HL-60/S4 (cell line): ENCODE measurements at regions not wholly inside any gene's neighbourhood (a gene's known extent, or its start where the extent isn't known, plus 50 kb on each side); places are given as distances from the start of the nearest gene placed in this dataset.
"Not testable (repeated sequence)": the region's sequence is repeated elsewhere in the genome, so short reads cannot be mapped to it uniquely, and the experiment has no call there.

ENCODE experiments used
- in situ Hi-C: fragments of 300-500 bp; cut with MboI; formaldehyde crosslinking; loops from 2 replicates; pipeline ENCODE4 v1.14.3; 2022; ENCODE audit warnings: low sequenced_read_pairs

DNA sequence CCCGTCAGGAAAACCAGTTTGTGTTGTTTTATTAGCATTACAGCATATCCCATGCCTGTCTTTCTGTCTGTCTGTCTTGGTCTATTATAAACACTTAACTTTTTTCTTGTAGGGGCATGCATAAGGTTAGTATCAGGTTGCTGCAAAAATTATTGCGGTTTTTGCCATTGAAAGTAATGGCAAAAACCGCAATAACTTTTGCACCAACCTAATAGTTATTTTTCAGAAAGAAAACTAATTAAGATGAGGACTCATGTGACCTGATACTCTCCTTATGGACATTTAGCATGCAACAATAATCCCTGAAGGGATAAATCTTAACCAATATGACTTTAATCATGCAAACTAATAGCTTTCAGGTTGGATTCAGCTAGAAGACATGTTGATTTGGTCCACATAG, 326.7 kb upstream of the SUCLG2 start:
- in situ Hi-C loops: no loop called here

DNA sequence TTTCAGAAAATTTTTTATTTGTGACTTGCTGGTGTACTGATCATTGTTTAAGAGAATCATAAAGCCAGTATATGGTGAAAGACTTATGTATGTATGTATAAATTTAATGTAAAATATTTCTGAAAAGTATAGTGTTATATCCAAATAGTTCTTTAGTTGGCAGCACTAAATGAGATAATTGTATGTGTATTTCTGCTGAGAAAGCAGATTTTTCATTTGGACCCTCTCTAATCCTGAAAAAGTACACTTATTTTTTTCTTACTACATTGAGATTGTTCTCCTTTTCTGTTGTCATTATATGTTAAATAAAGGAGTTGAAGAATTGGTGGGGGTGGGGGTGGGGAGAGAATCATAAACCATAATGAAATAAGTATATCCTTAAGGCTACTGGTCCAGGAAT, 324.9 kb upstream of the SUCLG2 start:
- in situ Hi-C loops: no loop called here

DNA sequence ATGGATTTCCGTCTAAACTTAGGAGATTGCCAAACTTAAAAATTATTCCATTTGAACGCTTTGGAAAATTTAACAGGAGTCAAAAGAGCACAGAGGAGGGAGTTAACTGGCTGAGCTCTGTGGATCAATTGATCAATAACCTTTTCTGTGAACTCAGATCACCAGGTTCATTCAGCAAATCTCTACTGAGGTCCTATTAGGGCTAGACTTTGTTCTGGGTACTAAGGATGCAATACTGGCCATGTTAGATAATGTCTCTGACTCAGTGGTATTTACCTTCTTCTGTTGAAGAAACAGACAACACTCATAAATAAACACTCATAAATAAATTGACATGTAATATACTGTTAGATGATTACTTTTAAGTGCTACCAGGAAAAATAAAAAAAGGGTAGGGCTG, 323.4 kb upstream of the SUCLG2 start:
- in situ Hi-C loops: no loop called here

- in situ Hi-C loops: no loop called here
These were observed 322.3 kb upstream of the SUCLG2 start for GRCh38 chr3:67976663-67977062.

DNA sequence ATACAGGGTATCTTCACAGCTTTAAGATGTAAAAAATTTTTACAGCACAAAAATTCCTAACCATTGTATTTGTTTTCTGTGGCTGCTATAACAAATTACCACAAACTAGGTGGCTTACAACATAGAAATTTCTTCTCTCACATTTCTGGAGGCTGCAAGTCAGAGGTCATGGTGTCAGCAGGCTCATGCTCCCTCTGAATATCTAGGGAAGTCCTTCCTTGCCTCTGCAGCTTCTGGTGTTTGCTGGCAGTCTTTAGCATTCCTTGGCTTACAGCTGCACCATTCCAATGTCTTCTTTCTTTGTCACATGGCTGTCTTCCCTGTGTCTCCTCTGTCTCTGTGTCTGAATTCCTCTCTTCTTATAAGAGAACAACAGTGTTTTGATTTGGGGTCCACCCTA, 310.2 kb upstream of the SUCLG2 start:
- in situ Hi-C loops: no loop called here

DNA sequence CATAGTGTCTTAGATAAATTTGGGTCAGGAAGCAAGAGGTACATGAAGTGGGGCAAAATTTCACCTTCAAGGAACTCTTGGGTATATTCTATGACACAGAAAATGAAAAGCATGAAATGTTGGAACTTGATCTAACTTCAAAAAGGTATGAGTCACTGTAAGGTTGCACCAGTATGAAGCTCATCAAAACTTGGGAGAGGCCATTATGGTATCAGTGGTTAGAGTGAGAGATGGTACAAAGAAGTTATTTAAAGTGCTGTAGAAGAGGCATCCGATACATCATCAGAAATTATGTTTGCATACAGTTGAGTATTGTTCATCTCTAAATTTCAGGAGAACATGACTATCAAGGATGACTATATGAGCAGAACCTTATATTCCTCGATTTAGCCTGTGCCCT, 302.9 kb upstream of the SUCLG2 start:
- in situ Hi-C loops: no loop called here

- in situ Hi-C loops: no loop called here
These were observed 293.5 kb upstream of the SUCLG2 start for GRCh38 chr3:67947808-67948508.

DNA sequence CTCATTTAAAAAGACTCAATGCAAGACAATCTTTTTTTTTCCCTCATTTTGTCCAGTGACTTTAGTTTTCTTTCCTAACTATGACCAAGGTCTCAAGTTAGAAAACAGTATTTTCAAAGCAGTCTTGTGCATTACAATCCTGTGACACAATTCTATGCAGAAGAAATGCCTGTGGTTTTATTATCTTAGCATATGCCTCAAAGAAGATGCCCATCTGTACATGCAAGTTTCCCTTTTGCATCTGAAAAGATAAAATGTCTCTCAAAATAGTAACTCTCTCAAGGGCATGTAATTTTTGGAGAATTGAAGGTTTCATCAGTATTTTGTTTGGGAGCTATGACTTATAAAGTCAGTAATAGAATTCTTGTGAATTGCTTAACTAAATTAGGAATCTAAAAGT, 292.0 kb upstream of the SUCLG2 start:
- in situ Hi-C loops: no loop called here

- in situ Hi-C loops: no loop called here
These were observed 289.1 kb upstream of the SUCLG2 start for GRCh38 chr3:67943546-67943945.

- in situ Hi-C loops: no loop called here
These were observed 287.1 kb upstream of the SUCLG2 start for GRCh38 chr3:67941433-67942030.

DNA sequence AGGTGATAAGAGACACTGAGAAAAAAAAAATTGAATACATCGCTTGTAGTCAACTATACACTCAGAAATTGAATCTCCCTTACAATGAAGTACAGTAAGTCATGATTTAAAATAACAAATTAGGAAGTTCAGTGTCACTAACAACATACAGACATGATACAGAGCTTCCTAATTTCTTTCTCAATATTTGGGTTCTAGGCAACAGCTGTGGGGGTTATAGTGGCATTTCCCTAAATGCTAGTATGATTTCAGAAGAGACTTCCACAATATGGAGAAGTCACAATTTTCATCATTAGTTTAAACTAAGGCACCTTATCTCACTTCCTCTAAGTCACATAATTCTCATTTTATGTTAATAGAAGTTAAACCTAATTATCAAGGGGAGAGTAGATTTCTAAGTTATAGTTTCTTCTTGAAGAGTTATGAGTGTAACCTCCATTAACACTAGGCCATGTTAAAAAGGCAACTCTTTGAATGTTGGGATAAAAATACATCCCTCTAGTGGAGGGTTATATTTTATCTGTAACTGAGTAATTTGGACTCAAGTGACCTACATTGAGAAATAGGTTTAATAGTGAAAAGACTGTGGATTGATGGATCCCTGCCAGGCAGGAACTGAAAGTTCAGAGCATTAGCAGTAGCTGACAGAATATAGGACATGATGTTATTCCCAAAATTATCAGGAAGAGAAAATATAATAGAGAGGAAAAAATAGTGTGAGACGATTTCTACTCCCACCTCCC, 286.0 kb upstream of the SUCLG2 start:
- in situ Hi-C loops: no loop called here

DNA sequence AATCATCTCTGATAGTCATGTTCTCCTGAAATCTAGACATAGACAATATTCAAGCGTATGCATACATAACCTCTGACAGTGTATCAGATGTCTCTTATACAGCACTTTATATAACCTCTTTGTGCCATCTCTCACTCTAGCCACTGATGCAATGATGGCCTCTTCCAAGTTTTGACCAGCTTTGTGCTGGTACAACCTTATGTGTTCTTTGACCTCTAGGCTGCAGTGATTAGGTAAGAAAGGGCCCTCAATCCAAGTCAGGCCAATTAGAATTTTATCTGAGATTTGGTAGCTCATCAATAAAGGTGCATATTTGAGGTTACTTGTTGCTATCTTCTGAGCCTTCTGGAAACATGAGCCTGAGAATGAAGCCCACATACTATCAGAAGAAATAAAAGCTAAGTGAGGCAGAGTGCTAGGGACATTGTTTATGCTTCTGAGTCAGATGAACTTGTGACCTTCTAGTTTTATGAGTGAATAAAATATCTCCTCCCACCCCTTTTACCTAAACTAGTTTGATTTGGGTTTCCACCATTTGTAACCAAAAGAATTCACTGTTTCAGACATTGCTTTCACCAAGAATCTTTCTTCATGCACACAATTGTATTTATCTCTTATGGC, 283.2 kb upstream of the SUCLG2 start:
- in situ Hi-C loops: no loop called here

DNA sequence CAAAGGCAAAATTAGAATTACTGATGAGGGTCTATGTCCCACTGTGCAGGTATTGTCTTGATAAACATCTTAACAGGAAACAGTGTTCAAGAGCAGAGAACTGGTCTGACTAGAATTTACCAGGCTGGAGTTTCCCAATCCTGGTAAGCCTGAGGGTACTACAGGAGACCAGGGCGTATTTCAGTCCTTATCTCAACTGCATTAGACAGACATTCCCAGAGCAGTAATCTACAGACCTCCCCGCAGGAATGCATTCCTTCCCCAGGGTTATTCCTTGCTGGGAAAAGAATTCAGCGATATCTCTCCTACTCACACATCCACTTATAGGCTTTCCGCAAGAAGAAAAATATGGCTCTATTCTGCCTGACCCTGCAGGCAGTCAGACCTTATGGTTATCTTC, 276.0 kb upstream of the SUCLG2 start:
- in situ Hi-C loops: not testable (repeated sequence)

DNA sequence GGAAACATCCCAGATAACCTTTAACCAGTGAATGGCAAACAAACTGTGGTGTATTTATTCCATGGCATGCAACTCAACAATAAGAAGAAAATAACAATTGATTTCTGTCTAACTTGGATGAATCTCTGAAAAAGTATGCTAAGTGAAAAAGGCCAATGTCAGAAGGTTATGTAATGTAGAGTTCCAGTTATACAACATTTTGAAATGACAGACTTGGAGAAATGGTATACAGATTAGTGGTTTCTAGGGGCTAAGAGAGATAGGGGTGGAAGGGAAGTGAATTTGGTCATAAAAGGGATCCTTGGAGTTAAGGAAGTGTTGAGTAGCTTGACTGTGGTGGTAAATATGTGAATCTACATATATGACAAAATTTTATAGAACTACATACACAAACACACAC, 269.4 kb upstream of the SUCLG2 start:
- in situ Hi-C loops: no loop called here

DNA sequence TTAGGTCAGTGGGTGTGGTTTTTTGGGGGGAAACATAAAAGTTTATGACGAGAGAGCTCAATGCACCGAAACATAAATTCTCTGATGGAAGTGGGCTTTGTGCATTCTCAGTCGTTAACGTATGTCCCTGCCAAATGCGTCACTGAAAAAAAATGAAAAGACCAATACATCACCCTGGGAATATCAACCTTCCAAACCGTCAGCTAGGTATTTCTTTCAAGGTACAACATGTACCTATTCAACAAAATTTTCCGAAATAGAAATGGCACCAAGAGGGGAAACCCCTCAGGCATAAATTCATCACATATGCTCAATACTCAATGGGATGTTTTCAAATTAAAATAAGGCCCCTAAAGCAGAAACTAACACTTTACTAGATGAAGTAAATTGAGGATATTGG, 266.6 kb upstream of the SUCLG2 start:
- in situ Hi-C loops: no loop called here

GRCh38 chr3:67920311-67920710, 265.9 kb upstream of the SUCLG2 start:
- in situ Hi-C loops: no loop called here

DNA sequence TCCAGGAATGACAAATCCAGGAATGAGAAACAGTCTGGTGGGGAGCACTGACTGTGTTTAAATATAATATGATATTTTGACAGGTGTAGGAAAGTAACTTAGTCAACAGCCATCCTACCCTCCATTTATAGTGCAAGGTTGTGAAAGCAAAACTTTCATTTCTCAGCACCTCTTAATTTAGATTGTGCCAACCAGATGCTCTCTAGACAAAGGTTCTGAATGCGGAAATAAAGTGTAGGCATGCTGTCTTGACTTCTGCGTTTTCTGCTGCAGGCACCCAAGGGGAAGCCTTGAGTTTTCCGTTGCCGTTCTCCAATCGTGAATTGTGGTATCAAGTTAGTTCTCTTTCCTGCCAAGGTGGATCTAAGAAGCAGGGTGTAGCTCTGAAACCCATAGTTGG, 261.9 kb upstream of the SUCLG2 start:
- in situ Hi-C loops: no loop called here

GRCh38 chr3:67907735-67908134, 253.3 kb upstream of the SUCLG2 start:
- in situ Hi-C loops: no loop called here

GRCh38 chr3:67906261-67906660, 251.8 kb upstream of the SUCLG2 start:
- in situ Hi-C loops: no loop called here

GRCh38 chr3:67901681-67902080, 247.3 kb upstream of the SUCLG2 start:
- in situ Hi-C loops: no loop called here

DNA sequence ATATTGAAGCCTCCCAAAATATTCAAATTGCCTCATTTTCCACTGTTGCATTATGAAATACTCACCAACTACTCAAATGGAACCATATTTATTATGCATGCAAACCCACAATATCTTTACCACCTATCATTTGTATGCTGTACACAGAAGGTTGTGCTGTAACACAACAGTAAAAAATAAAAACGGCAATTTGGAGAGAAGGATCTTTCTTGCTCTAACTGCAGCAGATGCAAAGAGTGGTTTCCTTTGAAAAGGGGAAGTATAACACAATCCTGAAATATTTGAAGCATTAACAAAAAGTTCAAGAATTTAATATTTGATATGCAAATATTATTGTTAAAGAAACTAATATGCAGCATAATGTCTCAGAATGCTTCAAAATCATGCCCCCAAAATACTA, 244.5 kb upstream of the SUCLG2 start:
- in situ Hi-C loops: no loop called here
